ENCODE measurements at regions not wholly inside any gene's neighbourhood (a gene's known extent, or its start where the extent isn't known, plus 50 kb on each side); places are given as distances from the start of the nearest gene placed in this dataset.

DNA sequence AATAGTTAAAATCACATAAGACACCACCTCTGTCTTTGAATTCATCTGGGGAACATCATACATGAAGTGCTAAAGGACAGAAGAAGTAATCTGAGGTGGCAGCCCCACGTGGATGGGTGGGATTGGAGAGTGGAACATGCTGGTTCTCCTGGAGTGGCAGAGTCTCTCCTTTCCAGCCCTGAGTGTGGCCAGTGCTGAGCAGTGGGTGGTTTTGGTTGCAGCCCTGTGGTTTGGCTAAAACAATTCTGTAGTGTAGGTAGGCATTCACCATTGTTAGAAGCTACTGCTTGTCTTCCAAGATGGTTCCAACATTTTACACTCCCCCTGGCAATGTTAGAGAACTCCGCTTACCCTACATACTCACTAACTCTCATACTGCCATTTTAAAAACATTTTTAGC lies 396.4 kb upstream of the MEX3C start:
- TF ChIP-seq, protein P1, sequence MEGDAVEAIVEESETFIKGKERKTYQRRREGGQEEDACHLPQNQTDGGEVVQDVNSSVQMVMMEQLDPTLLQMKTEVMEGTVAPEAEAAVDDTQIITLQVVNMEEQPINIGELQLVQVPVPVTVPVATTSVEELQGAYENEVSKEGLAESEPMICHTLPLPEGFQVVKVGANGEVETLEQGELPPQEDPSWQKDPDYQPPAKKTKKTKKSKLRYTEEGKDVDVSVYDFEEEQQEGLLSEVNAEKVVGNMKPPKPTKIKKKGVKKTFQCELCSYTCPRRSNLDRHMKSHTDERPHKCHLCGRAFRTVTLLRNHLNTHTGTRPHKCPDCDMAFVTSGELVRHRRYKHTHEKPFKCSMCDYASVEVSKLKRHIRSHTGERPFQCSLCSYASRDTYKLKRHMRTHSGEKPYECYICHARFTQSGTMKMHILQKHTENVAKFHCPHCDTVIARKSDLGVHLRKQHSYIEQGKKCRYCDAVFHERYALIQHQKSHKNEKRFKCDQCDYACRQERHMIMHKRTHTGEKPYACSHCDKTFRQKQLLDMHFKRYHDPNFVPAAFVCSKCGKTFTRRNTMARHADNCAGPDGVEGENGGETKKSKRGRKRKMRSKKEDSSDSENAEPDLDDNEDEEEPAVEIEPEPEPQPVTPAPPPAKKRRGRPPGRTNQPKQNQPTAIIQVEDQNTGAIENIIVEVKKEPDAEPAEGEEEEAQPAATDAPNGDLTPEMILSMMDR (IDR thresholded peaks at IDR 0.05; ENCODE audit: control extremely low read depth in 1 of 3, insufficient read depth in 1 of 3, low read depth in 1 of 3, low read length in 3 of 3): no peak
- TF ChIP-seq ZNF274 (IDR thresholded peaks at IDR 0.05; ENCODE audit: borderline replicate concordance, extremely low read depth, low read length): no peak
- no peak for TF ChIP-seq SUZ12 (IDR thresholded peaks at IDR 0.05; ENCODE audit: low read length)
- TF ChIP-seq CHD1 (IDR thresholded peaks at IDR 0.05; ENCODE audit: low read depth, low read length): no peak
- no peak for TF ChIP-seq EZH2 (IDR thresholded peaks at IDR 0.05; ENCODE audit: low read depth, low read length, severe bottlenecking)
- TF ChIP-seq GABPA (IDR thresholded peaks at IDR 0.05; ENCODE audit: borderline replicate concordance, insufficient read depth, low read length): no peak
- TF ChIP-seq EP300 (IDR thresholded peaks at IDR 0.05; ENCODE audit: borderline replicate concordance in 1 of 2, low read depth in 2 of 2, low read length in 2 of 2): no peak
- no peak for TF ChIP-seq RFX5 (IDR thresholded peaks at IDR 0.05; ENCODE audit: borderline replicate concordance, low read depth, low read length)
- TF ChIP-seq, protein P2, sequence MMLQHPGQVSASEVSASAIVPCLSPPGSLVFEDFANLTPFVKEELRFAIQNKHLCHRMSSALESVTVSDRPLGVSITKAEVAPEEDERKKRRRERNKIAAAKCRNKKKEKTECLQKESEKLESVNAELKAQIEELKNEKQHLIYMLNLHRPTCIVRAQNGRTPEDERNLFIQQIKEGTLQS (IDR thresholded peaks at IDR 0.05; ENCODE audit: insufficient read depth, low read depth, low read length): no peak
- TF ChIP-seq EGR1 (IDR thresholded peaks at IDR 0.05; ENCODE audit: borderline replicate concordance, low read depth, low read length): no peak
- TF ChIP-seq CREB1 (IDR thresholded peaks at IDR 0.05): no peak
- no peak for TF ChIP-seq POLR2AphosphoS5 (IDR thresholded peaks at IDR 0.05; ENCODE audit: low read depth, low read length)
- no peak for TF ChIP-seq POLR2A (IDR thresholded peaks at IDR 0.05; ENCODE audit: control extremely low read depth in 1 of 2, low read depth in 2 of 2, low read length in 2 of 2)
- no peak for TF ChIP-seq TBP (IDR thresholded peaks at IDR 0.05; ENCODE audit: low read depth, low read length)
